Mucosa of descending colon (tissue), 3 donors: ENCODE measurements at regions not wholly inside any gene's neighbourhood (a gene's known extent, or its start where the extent isn't known, plus 50 kb on each side); places are given as distances from the start of the nearest gene placed in this dataset.

Experiments used
- ATAC-seq: fragments of 200-7000 bp; cut with Tn5 transposase; one replicate; pipeline ENCODE4 v1.9.1; 2020; ENCODE audit warnings: mild to moderate bottlenecking, moderate library complexity
- DNase-seq, 3 donors: peaks; one replicate each; pipeline ENCODE4 v3.0.0-alpha.2; 2020
- H3K36me3 ChIP-seq: fragments of 200-600 bp; one replicate; pipeline ENCODE4 v1.8.0; 2021; ENCODE audit warnings: low read depth, mild to moderate bottlenecking
- H3K4me1 ChIP-seq: fragments of 200-600 bp; one replicate; pipeline ENCODE4 v1.8.0; 2021; ENCODE audit warnings: low read depth, mild to moderate bottlenecking
- H3K4me3 ChIP-seq: fragments of 200-600 bp; one replicate; pipeline ENCODE4 v1.8.0; 2021; ENCODE audit warnings: mild to moderate bottlenecking
- H3K9me3 ChIP-seq: fragments of 200-600 bp; one replicate; pipeline ENCODE4 v1.8.0; 2021; ENCODE audit warnings: mild to moderate bottlenecking
- CTCF ChIP-seq: fragments of 200-600 bp; IDR thresholded peaks from one replicate; pipeline ENCODE4 v1.8.0; 2022; ENCODE audit warnings: antibody characterized with exemption, mild to moderate bottlenecking
- intact Hi-C, 2 donors: fragments of 100-400 bp; cut with DNase I in 1 of 2; cut with micrococcal nuclease in 1 of 2; formaldehyde crosslinking; loops; one replicate each; pipeline versions ENCODE4 v1.11.0 to v1.11.1; 2022; cut with DNase I, micrococcal nuclease
- donor health status: DM: no; HTN: no; CAD: no; lungs with moderate emphysema.
- donor health status: DM: no; HTN: no; CAD: no.
- donor health status: DM: no; HTN: yes; CAD: no.

- no peak for ATAC-seq
- Histone ChIP-seq H3K4me3 (no peak overlapping the region), H3K9me3 (peaks cover 12% of the 10 kb centered on the region), H3K36me3 (no peaks in the 10 kb centered on the region), H3K4me1 (no peaks in the 10 kb centered on the region)
- intact Hi-C loops, result no loop called here
- no peak for TF ChIP-seq CTCF
- no peak for DNase-seq
These were observed 1280.6 kb downstream of the CDH11 start for GRCh38 chr16:63841271-63841670.

- Histone ChIP-seq H3K4me1 (no peaks in the 10 kb centered on the region), H3K9me3 (no peaks in the 10 kb centered on the region), H3K36me3 (no peaks in the 10 kb centered on the region), H3K4me3 (no peak overlapping the region)
- ATAC-seq (no peak), DNase-seq (no peak)
- no peak for TF ChIP-seq CTCF
- intact Hi-C loops, result loop anchor here in 1 of 2 donors (10.0 kb wide), 1 partner anchor 55 kb away; no protein-coding TSS in a partner anchor
These were observed 1291.8 kb downstream of the CDH11 start for GRCh38 chr16:63830061-63830460.

GRCh38 chr16:63822818-63823217 lies 1299.0 kb downstream of the CDH11 start:
- no peak overlapping the region for H3K4me3 ChIP-seq
- H3K9me3 ChIP-seq, result peaks cover 3% of the 10 kb centered on the region
- no peak for TF ChIP-seq CTCF
- H3K36me3 ChIP-seq, result no peaks in the 10 kb centered on the region
- ATAC-seq (no peak), DNase-seq (no peak)
- intact Hi-C loops, result no loop called here
- H3K4me1 ChIP-seq, result no peaks in the 10 kb centered on the region

GRCh38 chr16:63816276-63816675 lies 1305.6 kb downstream of the CDH11 start:
- H3K36me3 ChIP-seq, result no peaks in the 10 kb centered on the region
- ATAC-seq, result no peak
- DNase-seq, result no peak
- TF ChIP-seq CTCF, result no peak
- H3K4me3 ChIP-seq, result no peak overlapping the region
- H3K9me3 ChIP-seq, result peaks cover 3% of the 10 kb centered on the region
- H3K4me1 ChIP-seq, result no peaks in the 10 kb centered on the region
- intact Hi-C loops, result no loop called here

- intact Hi-C loops, result no loop called here
- ATAC-seq, result no peak
These were observed 1308.0 kb downstream of the CDH11 start for GRCh38 chr16:63813862-63814261.

More at GRCh38 chr16:63813862-63814261, 1308.0 kb downstream of the CDH11 start:
- Histone ChIP-seq H3K36me3 (no peaks in the 10 kb centered on the region), H3K4me1 (no peaks in the 10 kb centered on the region), H3K9me3 (no peaks in the 10 kb centered on the region), H3K4me3 (no peak overlapping the region)
- DNase-seq, result no peak
- no peak for TF ChIP-seq CTCF
